HFFc6 (cell line): ENCODE measurements at regions not wholly inside any gene's neighbourhood (a gene's known extent, or its start where the extent isn't known, plus 50 kb on each side); places are given as distances from the start of the nearest gene placed in this dataset.
A peak's percentile ranks its signal among the peaks of the same experiment; 100 is the strongest.

Source experiments
- DNase-seq: peaks from one replicate; pipeline ENCODE4 v3.0.0-alpha.2; 2018
- H3K27ac Mint-ChIP-seq: 2 replicates; pipeline ENCODE4 v1.8.0; 2020; ENCODE audit warnings: mild to moderate bottlenecking, mixed read lengths
- H3K27me3 Mint-ChIP-seq: 2 replicates; pipeline ENCODE4 v1.8.0; 2021; ENCODE audit warnings: mild to moderate bottlenecking, moderate library complexity, mixed read lengths; ENCODE audit not compliant: insufficient read depth
- H3K36me3 Mint-ChIP-seq: 2 replicates; pipeline ENCODE4 v1.8.0; 2021; ENCODE audit warnings: low read depth, mixed read lengths
- H3K4me1 Mint-ChIP-seq: 2 replicates; pipeline ENCODE4 v1.8.0; 2020; ENCODE audit warnings: low read depth, mixed read lengths
- H3K4me3 Mint-ChIP-seq: 2 replicates; pipeline ENCODE4 v1.8.0; 2020; ENCODE audit warnings: mild to moderate bottlenecking, moderate library complexity, mixed read lengths
- H3K9me3 Mint-ChIP-seq: 2 replicates; pipeline ENCODE4 v1.8.0; 2020; ENCODE audit warnings: mild to moderate bottlenecking, mixed read lengths
- CTCF ChIP-seq: fragments of 200-600 bp; sonication (generic); IDR thresholded peaks from 2 replicates; pipeline ENCODE4 v1.5.0; 2021; ENCODE audit warnings: antibody characterized with exemption, mild to moderate bottlenecking

DNA sequence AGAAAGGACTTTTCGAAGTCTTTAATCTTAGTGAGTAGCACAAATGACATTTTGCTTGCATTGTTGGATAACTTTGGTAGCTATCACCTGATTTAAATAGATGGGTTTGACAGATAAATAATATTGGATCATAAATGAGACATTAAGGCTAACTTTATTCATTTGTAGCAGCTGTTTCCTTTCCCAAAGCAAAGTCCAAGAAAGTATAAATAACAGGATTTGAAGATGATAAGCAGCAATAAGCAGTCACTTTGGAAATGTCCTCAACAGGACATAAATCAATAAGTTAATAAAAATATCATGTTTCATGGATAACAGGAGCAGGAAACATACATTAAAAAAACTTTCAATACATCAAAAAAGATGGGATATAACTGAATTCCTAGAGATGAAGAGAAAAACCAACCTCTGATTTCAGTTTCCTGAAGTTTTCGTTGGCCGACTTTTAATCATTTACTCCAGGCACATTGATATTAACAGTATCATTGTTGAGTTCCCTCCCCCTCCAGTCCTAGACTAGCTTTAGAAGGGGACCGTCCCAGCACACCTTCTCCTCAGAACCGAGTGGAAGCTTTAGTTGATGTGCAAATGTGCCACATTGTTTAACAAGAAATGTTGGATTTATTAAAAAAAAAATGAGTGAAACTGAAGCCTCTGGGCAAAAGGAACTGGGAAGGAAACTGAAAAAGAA lies 169.9 kb upstream of the AGA start:
- Mint-ChIP-seq H3K4me1 (peaks cover 9% of the 10 kb centered on the region), H3K36me3 (no peaks in the 10 kb centered on the region), H3K27ac (no peak overlapping the region), H3K4me3 (peak overlapping the region; percentile 41; the same call in 1 of the 2 replicates), H3K27me3 (peaks cover 6% of the 10 kb centered on the region), H3K9me3 (no peaks in the 10 kb centered on the region)
- no peak for DNase-seq
- TF ChIP-seq CTCF, result no peak

GRCh38 chr4:177612684-177613083 lies 170.4 kb upstream of the AGA start:
- Mint-ChIP-seq H3K4me3 (peak overlapping the region; percentile 41; the same call in 1 of the 2 replicates), H3K4me1 (peaks cover 9% of the 10 kb centered on the region), H3K27me3 (peaks cover 9% of the 10 kb centered on the region), H3K36me3 (no peaks in the 10 kb centered on the region), H3K27ac (no peak overlapping the region), H3K9me3 (no peaks in the 10 kb centered on the region)
- no peak for TF ChIP-seq CTCF
- no peak for DNase-seq

GRCh38 chr4:177632481-177632880 lies 190.2 kb upstream of the AGA start:
- Mint-ChIP-seq H3K4me1 (no peaks in the 10 kb centered on the region), H3K27me3 (peaks cover 2% of the 10 kb centered on the region), H3K4me3 (no peak overlapping the region), H3K27ac (no peak overlapping the region), H3K9me3 (no peaks in the 10 kb centered on the region), H3K36me3 (no peaks in the 10 kb centered on the region)
- no peak for DNase-seq
- no peak for TF ChIP-seq CTCF

DNA sequence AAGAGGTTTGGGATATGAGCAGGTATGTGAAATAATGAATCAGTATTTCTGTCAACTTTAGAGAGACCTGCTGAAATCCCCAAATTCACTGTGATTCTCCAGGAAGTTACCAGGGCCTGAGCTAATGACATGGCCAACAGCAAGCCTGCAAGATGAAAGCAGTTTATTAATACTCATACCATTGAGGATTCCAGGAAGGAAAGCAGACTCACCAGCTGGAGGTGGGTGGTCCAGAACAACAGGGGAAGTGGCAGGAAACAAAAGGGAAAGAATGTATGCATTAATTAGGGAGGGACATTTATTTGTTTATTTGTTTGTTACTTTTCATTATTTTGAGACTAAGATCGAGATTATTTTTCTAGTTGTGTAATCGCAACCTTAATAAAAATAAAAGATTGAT lies 196.6 kb upstream of the AGA start:
- Mint-ChIP-seq H3K27me3 (no peaks in the 10 kb centered on the region; the same call in none of the 2 replicates), H3K4me1 (no peaks in the 10 kb centered on the region), H3K9me3 (no peaks in the 10 kb centered on the region), H3K36me3 (no peaks in the 10 kb centered on the region), H3K27ac (no peak overlapping the region), H3K4me3 (no peak overlapping the region)
- DNase-seq, result no peak
- no peak for TF ChIP-seq CTCF

DNA sequence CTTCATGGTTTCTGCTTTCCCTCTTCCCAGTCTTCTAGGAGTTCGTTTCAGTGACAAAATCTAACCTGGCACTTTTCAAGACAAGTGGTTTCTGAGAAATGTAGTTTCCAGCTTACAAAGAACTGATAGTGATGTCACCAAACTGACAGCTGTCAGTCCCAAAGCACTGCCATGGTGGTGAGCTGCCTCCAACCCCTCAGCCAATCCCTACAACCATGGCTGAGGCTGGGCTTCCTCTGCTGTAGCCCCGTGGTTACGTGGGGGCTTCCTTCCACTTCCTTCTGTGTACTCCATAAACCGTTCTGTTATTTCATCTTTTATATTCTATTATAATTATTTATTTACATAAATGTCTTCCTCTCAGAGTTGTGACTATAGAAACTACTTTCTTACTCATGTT lies 198.6 kb upstream of the AGA start:
- Mint-ChIP-seq H3K4me1 (no peaks in the 10 kb centered on the region; the same call in 1 of the 2 replicates), H3K27me3 (no peaks in the 10 kb centered on the region; the same call in none of the 2 replicates), H3K9me3 (no peaks in the 10 kb centered on the region), H3K27ac (no peak overlapping the region), H3K36me3 (no peaks in the 10 kb centered on the region), H3K4me3 (no peak overlapping the region)
- DNase-seq, result no peak
- no peak for TF ChIP-seq CTCF
